ENCODE measurements at regions not wholly inside any gene's neighbourhood (a gene's known extent, or its start where the extent isn't known, plus 50 kb on each side); places are given as distances from the start of the nearest gene placed in this dataset.
A peak's percentile ranks its signal among the peaks of the same experiment; 100 is the strongest.

GRCh38 chr6:68391953-68392352 lies 243.1 kb upstream of the ADGRB3 start:
- DNase-seq (ENCODE audit: low spot score), result no peak

- DNase-seq (ENCODE audit: low spot score), result peak; percentile 25
Measured at GRCh38 chr6:68372991-68373390, 262.1 kb upstream of the ADGRB3 start.

GRCh38 chr6:68368845-68369244 lies 266.2 kb upstream of the ADGRB3 start:
- no peak for DNase-seq (ENCODE audit: low spot score)

- no peak for DNase-seq (ENCODE audit: low spot score)
Measured at GRCh38 chr6:68364271-68364805, 270.7 kb upstream of the ADGRB3 start.

- peak; percentile 36 for DNase-seq (ENCODE audit: low spot score)
Measured at GRCh38 chr6:68343901-68344300, 291.2 kb upstream of the ADGRB3 start.

- no peak for DNase-seq (ENCODE audit: low spot score)
Measured at GRCh38 chr6:68342286-68342685, 292.8 kb upstream of the ADGRB3 start.

GRCh38 chr6:68339488-68340131 lies 295.5 kb upstream of the ADGRB3 start:
- DNase-seq (ENCODE audit: low spot score), result no peak

- DNase-seq (ENCODE audit: low spot score), result peak; percentile 10
Measured at GRCh38 chr6:68333442-68333841, 301.6 kb upstream of the ADGRB3 start.

- no peak for DNase-seq (ENCODE audit: low spot score)
Measured at GRCh38 chr6:68328156-68328555, 306.9 kb upstream of the ADGRB3 start.

GRCh38 chr6:68326762-68327161 lies 308.3 kb upstream of the ADGRB3 start:
- DNase-seq (ENCODE audit: low spot score), result no peak

GRCh38 chr6:68317366-68317765 lies 317.7 kb upstream of the ADGRB3 start:
- no peak for DNase-seq (ENCODE audit: low spot score)

- no peak for DNase-seq (ENCODE audit: low spot score)
Measured at GRCh38 chr6:68313911-68314310, 321.2 kb upstream of the ADGRB3 start.

- no peak for DNase-seq (ENCODE audit: low spot score)
Measured at GRCh38 chr6:68307301-68307700, 327.8 kb upstream of the ADGRB3 start.

- DNase-seq (ENCODE audit: low spot score), result no peak
Measured at GRCh38 chr6:68296126-68296525, 339.0 kb upstream of the ADGRB3 start.

- DNase-seq (ENCODE audit: low spot score), result no peak
Measured at GRCh38 chr6:68282646-68283045, 352.4 kb upstream of the ADGRB3 start.

GRCh38 chr6:68279793-68280557 lies 355.1 kb upstream of the ADGRB3 start:
- DNase-seq (ENCODE audit: low spot score), result no peak

- no peak for DNase-seq (ENCODE audit: low spot score)
Measured at GRCh38 chr6:68273297-68273696, 361.8 kb upstream of the ADGRB3 start.

GRCh38 chr6:68256391-68256790 lies 378.7 kb upstream of the ADGRB3 start:
- no peak for DNase-seq (ENCODE audit: low spot score)

GRCh38 chr6:68252632-68253031 lies 382.4 kb upstream of the ADGRB3 start:
- no peak for DNase-seq (ENCODE audit: low spot score)

- DNase-seq (ENCODE audit: low spot score), result no peak
Measured at GRCh38 chr6:68247782-68248181, 387.3 kb upstream of the ADGRB3 start.

- DNase-seq (ENCODE audit: low spot score), result no peak
Measured at GRCh38 chr6:68240726-68241125, 394.4 kb upstream of the ADGRB3 start.

- DNase-seq (ENCODE audit: low spot score), result no peak
Measured at GRCh38 chr6:68239034-68239433, 396.0 kb upstream of the ADGRB3 start.

- DNase-seq (ENCODE audit: low spot score), result no peak
Measured at GRCh38 chr6:68238097-68238601, 396.9 kb upstream of the ADGRB3 start.
